ENCODE measurements at regions not wholly inside any gene's neighbourhood (a gene's known extent, or its start where the extent isn't known, plus 50 kb on each side); places are given as distances from the start of the nearest gene placed in this dataset.

DNA sequence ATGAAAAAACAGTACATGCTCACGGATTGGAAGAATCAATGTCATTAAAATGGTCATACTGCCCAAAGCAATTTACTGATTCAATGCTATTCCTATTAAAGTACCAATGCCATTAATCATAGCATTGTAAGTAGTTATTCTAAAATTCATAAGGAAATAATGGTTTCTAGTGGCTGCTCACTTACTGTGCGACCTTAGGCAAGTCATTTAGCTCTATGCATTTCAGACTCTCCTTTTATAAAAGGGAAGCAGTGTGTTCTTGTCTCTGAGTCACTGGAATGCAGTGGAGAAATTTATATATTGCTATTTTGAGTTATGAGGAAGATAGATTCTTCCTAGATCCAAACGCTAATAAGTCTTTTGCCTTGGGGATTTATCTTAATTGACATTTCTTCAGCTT, 174.8 kb downstream of the KCNA4 start:
- Mint-ChIP-seq H3K36me3 (ENCODE audit: low read depth, unreplicated experiment) (no peaks in the 10 kb centered on the region), H3K9me3 (ENCODE audit: unreplicated experiment) (no peaks in the 10 kb centered on the region), H3K27me3 (ENCODE audit: unreplicated experiment) (no peaks in the 10 kb centered on the region), H3K4me1 (ENCODE audit: unreplicated experiment) (no peaks in the 10 kb centered on the region), H3K4me3 (ENCODE audit: unreplicated experiment) (no peak overlapping the region), H3K27ac (ENCODE audit: unreplicated experiment) (no peak overlapping the region)
- TF ChIP-seq, protein P1, sequence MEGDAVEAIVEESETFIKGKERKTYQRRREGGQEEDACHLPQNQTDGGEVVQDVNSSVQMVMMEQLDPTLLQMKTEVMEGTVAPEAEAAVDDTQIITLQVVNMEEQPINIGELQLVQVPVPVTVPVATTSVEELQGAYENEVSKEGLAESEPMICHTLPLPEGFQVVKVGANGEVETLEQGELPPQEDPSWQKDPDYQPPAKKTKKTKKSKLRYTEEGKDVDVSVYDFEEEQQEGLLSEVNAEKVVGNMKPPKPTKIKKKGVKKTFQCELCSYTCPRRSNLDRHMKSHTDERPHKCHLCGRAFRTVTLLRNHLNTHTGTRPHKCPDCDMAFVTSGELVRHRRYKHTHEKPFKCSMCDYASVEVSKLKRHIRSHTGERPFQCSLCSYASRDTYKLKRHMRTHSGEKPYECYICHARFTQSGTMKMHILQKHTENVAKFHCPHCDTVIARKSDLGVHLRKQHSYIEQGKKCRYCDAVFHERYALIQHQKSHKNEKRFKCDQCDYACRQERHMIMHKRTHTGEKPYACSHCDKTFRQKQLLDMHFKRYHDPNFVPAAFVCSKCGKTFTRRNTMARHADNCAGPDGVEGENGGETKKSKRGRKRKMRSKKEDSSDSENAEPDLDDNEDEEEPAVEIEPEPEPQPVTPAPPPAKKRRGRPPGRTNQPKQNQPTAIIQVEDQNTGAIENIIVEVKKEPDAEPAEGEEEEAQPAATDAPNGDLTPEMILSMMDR (IDR thresholded peaks at IDR 0.05; ENCODE audit: unreplicated experiment), result no peak
- no peak for DNase-seq (ENCODE audit: low spot score)

DNA sequence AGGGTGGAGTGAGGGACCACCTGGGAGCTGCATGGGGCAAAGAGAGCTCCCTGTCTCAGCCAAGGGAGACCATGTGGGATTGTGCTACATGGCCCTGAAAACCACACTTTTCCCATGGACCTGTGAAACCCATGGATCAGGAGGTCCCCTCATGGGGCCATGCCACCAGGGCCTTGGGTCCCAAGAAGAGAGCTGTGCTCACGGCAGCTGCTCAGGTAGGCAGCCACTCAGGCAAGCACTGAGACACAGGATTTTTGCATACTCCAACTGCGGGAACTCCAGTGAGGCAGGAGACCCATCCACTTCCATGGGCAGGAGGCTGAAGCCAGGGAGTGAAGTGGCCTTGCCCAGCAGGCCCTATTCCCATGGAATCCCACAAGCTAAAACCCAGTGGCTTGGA, 190.0 kb downstream of the KCNA4 start:
- Mint-ChIP-seq H3K4me3 (ENCODE audit: unreplicated experiment) (no peak overlapping the region), H3K27ac (ENCODE audit: unreplicated experiment) (no peak overlapping the region), H3K36me3 (ENCODE audit: low read depth, unreplicated experiment) (no peaks in the 10 kb centered on the region), H3K4me1 (ENCODE audit: unreplicated experiment) (no peaks in the 10 kb centered on the region), H3K27me3 (ENCODE audit: unreplicated experiment) (no peaks in the 10 kb centered on the region), H3K9me3 (ENCODE audit: unreplicated experiment) (no peaks in the 10 kb centered on the region)
- TF ChIP-seq, protein P1 (IDR thresholded peaks at IDR 0.05; ENCODE audit: unreplicated experiment), result no peak
- no peak for DNase-seq (ENCODE audit: low spot score)

DNA sequence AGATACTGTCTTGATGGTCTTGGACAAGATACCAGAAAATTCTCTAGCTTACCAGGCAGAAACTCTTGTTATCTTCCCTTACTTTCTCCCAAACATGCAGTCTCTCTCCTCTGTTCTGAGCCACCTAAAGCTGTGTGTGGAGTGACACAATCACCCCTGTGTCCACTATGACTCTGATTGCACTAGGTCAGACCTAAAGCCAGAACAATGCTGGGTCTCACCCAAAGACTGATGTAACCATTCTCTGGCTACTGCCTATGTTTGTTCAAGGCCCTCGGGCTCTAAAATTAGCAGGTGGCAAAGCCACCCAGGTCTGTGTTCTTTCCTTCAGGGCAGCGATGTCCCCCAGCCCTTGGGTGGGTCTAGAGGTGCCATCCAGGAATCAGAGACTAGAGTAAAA, 200.5 kb downstream of the KCNA4 start:
- Mint-ChIP-seq H3K27me3 (ENCODE audit: unreplicated experiment) (no peaks in the 10 kb centered on the region), H3K4me3 (ENCODE audit: unreplicated experiment) (no peak overlapping the region), H3K9me3 (ENCODE audit: unreplicated experiment) (no peaks in the 10 kb centered on the region), H3K36me3 (ENCODE audit: low read depth, unreplicated experiment) (no peaks in the 10 kb centered on the region), H3K27ac (ENCODE audit: unreplicated experiment) (no peak overlapping the region), H3K4me1 (ENCODE audit: unreplicated experiment) (no peaks in the 10 kb centered on the region)
- DNase-seq (ENCODE audit: low spot score), result no peak
- TF ChIP-seq, protein P1 (IDR thresholded peaks at IDR 0.05; ENCODE audit: unreplicated experiment), result no peak

DNA sequence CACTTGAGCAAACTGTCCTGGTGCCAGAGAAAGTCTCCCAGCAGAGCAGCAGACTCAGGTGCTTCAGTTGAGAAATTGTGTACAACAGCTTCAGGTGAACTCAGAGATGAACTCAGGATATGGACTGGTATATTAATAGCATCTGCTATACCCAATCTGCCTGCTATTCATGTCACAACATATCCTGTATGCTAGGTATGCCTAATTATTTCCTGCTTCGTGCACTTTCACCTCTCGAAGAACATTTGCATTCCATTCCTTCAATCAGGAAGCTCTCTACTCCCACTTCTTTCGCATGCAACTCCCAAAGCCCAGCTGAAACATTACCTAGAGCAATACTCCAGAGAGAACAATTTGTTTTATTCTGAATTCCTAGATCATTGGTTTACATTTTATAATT, 207.7 kb downstream of the KCNA4 start:
- Mint-ChIP-seq H3K4me3 (ENCODE audit: unreplicated experiment) (no peak overlapping the region), H3K27ac (ENCODE audit: unreplicated experiment) (no peak overlapping the region), H3K4me1 (ENCODE audit: unreplicated experiment) (peaks cover 6% of the 10 kb centered on the region)

DNA sequence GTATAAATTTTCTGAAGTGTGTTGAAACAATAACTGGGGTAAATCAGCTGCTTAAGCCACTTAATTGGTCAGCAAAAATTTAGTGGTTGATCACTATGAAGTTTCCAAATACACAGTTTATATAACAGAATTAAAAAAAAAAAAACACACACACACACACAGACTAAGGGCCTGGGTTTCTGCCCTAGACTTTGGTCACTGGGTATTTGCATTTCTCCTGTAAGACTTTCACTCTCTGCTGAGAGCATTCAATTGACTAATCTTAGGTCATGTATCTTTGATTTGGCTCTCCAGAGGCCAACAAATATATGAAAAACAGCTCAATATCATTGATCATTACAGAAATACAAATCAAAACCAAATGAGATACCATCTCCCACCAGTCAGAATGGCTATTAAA, 214.3 kb downstream of the KCNA4 start:
- TF ChIP-seq, protein P1 (IDR thresholded peaks at IDR 0.05; ENCODE audit: unreplicated experiment), result no peak
- DNase-seq (ENCODE audit: low spot score), result no peak
- Mint-ChIP-seq H3K27ac (ENCODE audit: unreplicated experiment) (no peak overlapping the region), H3K36me3 (ENCODE audit: low read depth, unreplicated experiment) (no peaks in the 10 kb centered on the region), H3K27me3 (ENCODE audit: unreplicated experiment) (no peaks in the 10 kb centered on the region), H3K9me3 (ENCODE audit: unreplicated experiment) (no peaks in the 10 kb centered on the region), H3K4me3 (ENCODE audit: unreplicated experiment) (no peak overlapping the region), H3K4me1 (ENCODE audit: unreplicated experiment) (peaks cover 6% of the 10 kb centered on the region)

More for the DNA sequence above, 207.7 kb downstream of the KCNA4 start:
- no peaks in the 10 kb centered on the region for H3K36me3 Mint-ChIP-seq (ENCODE audit: low read depth, unreplicated experiment)
- TF ChIP-seq, protein P1 (IDR thresholded peaks at IDR 0.05; ENCODE audit: unreplicated experiment), result no peak
- H3K9me3 Mint-ChIP-seq (ENCODE audit: unreplicated experiment), result no peaks in the 10 kb centered on the region
- DNase-seq (ENCODE audit: low spot score), result no peak
- no peaks in the 10 kb centered on the region for H3K27me3 Mint-ChIP-seq (ENCODE audit: unreplicated experiment)

Measured in endothelial cell (in vitro differentiated cells).